GM10248 (cell line): ENCODE measurements at regions not wholly inside any gene's neighbourhood (a gene's known extent, or its start where the extent isn't known, plus 50 kb on each side); places are given as distances from the start of the nearest gene placed in this dataset.

Source experiments
- CTCF ChIA-PET: fragments of 300-600 bp; sonication (Branson Sonifier 250); formaldehyde crosslinking; extraction: SDS; loops from one replicate; lab custom pipeline; 2021; ENCODE audit warnings: antibody characterized with exemption; lab: Yijun Ruan, JAX
- POLR2A ChIA-PET: fragments of 350-650 bp; sonication (Branson Sonifier 250); formaldehyde crosslinking; extraction: SDS; loops from one replicate; lab custom pipeline; 2020; ENCODE audit warnings: antibody characterized with exemption; lab: Yijun Ruan, JAX
- DNase-seq: peaks from one replicate; pipeline ENCODE4 v3.0.0; 2012; ENCODE audit errors: extremely low spot score
- CTCF ChIP-seq: IDR thresholded peaks from 2 replicates; pipeline ENCODE4 v1.5.1; 2012; ENCODE audit warnings: mild to moderate bottlenecking, low read depth; ENCODE audit errors: extremely low read depth, missing control alignments, control extremely low read depth

DNA sequence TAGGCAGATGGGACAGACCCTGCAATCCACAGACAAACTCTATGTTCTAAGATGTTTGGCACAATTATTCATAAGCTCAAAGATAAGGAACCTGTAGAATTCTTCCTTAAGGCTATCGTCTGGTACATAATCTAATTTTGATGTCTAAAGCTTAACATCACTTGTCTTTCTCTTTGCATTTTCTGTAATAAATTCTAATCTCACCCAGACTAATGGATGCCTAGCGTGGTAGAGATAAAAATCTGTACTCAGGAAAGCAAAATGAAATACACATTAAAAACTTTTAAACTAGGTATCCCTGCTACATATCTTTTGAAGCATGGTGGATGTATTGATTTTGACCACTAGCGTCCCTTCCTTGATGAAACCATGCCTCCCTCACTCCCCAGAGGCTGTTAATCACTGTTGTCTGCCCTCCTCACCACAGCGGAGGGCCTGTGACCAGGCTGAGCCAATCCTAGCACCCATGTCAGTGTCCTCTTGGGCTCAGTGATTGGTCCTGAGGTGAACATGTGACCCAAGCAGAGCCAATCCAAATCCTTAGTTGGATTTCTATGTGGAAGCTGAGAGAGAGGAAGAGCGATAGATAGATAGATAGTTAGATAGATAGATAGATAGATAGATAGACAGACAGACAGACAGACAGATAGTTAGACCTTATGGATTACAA lies 82.2 kb upstream of the GRK3 start:
- CTCF ChIA-PET: interaction anchor here (0.8 to 2.5 kb wide), 4 partner anchors 12 to 291 kb away, joined by 3 to 9 read pairs (median 3); no protein-coding TSS in a partner anchor

DNA sequence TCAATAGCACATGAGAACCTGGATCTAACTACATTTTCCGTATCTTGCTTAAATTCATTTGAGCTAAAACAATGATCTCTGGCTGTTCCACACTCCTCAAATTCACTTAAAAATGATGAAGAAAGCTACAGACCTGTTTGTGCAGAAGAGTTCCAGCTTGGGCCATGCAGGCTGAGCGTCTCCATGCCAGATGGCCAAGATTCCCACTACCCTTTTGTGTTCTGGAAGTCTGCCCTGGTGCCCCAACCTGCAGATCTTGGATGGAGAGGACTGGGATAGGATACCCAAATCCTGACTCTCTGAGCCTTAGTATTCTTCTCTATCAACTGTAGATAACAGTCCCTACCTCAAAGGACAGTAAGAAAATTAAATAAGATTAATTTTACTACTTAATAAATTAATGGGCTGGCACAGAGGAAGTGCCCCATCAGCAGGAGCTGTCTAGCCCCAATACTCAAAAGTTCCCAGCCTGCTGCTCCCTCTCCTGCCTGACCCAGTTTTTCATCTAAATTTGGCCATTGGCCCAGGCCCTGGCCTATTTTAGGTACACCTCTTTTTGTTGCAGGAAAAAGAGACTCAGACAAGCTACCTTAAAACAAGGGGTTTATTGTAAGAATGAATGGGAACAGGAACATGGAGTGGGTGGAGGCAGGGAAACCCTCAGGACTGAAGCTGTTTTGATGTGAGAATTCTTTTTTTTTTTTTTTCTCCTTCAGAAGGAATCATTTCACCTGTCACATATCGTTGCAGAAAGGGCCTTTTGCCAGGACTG lies 81.4 kb upstream of the GRK3 start:
- CTCF ChIA-PET: interaction anchor here (0.8 to 2.5 kb wide), 2 partner anchors 35 to 290 kb away, joined by 3 to 9 read pairs; no protein-coding TSS in a partner anchor
- no peak for DNase-seq
- no peak for TF ChIP-seq CTCF
- POLR2A ChIA-PET: no interaction called here

More for the DNA sequence above, 82.2 kb upstream of the GRK3 start:
- no peak for DNase-seq
- TF ChIP-seq CTCF: no peak
- POLR2A ChIA-PET: no interaction called here

DNA sequence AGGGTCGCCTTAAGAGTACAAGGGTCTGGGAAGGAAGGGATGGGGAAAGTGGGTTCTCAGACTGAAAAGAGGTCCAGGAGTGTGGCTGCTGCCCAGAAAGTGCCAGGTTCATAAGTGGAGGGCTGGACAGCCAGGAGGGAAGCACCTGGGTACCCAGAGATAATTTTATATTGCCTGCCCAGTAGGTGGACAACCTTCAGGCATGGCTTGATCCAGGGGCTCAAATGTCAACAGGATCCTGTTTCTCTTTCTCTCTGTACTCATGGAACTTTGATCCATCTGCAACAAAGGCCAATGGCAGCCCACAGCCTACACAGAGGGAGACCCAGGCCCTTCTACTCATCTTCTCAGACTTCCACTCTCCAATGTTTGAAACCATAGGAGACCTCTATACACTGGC lies 80.5 kb upstream of the GRK3 start:
- TF ChIP-seq CTCF: no peak
- DNase-seq: no peak
- ChIA-PET POLR2A (no interaction called here), CTCF (interaction anchor here (0.8 to 2.5 kb wide), 5 partner anchors 11 to 289 kb away, joined by 3 to 9 read pairs (median 5); no protein-coding TSS in a partner anchor)

- ChIA-PET CTCF (interaction anchor here (1.0 to 1.5 kb wide), 4 partner anchors 10 to 288 kb away, joined by 3 to 6 read pairs (median 4); no protein-coding TSS in a partner anchor), POLR2A (no interaction called here)
- no peak for TF ChIP-seq CTCF
- no peak for DNase-seq
Measured at GRCh38 chr22:25484521-25485315, 79.8 kb upstream of the GRK3 start.

DNA sequence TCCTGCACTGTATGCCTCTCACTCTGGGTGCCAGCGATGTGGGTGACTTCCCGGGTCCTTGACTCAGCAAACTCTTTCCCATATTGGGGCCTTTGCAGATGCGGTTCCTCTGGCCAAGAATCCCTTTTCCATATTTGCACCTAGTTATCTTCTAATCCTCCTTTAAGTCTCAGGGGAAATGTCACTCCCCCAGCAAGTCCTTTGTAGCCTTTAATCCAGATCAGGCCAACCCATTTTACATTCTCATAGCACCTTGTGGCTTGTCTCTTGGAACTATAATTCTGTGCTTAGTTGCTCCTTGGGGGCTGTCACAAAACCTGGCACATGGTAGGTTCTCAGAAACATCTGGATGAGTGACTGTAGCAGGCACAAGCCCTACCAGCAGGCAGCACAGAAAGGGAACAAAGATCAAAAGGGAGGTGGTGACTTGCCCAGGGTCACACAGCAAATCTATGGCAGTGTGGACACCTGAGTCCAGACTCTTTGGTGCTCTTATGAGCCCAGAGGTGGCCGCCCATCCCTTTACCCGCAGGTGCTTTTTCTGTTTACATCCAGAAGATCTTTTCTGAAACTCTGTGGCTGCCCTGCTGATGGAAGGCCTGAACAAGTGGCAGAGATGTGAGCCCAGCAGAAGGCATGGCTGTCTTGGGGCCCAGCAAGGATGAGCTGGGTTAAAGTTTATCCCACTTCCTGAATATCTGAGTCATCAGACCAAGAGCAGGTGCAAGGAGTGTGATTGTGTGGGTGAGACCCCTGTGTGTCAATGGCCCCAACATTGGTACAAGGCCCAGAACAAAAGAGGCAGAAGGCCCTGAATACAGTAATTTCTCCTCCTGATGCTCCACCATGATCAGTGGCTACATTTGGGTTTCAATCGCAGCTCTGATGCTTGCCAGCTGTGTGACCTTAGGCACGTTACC lies 78.6 kb upstream of the GRK3 start:
- POLR2A ChIA-PET: no interaction called here
- CTCF ChIA-PET: interaction anchor here (0.8 to 1.5 kb wide), 5 partner anchors 9 to 23 kb away, joined by 3 to 6 read pairs (median 4); no protein-coding TSS in a partner anchor
- DNase-seq: peak; percentile 40
- no peak for TF ChIP-seq CTCF
